NCI-H82 (cell line): ENCODE measurements at regions not wholly inside any gene's neighbourhood (a gene's known extent, or its start where the extent isn't known, plus 50 kb on each side); places are given as distances from the start of the nearest gene placed in this dataset.
A peak's percentile ranks its signal among the peaks of the same experiment; 100 is the strongest.

Experiments
- DNase-seq: peaks from one replicate; lab custom pipeline; 2025; lab: John Stamatoyannopoulos, UW

DNA sequence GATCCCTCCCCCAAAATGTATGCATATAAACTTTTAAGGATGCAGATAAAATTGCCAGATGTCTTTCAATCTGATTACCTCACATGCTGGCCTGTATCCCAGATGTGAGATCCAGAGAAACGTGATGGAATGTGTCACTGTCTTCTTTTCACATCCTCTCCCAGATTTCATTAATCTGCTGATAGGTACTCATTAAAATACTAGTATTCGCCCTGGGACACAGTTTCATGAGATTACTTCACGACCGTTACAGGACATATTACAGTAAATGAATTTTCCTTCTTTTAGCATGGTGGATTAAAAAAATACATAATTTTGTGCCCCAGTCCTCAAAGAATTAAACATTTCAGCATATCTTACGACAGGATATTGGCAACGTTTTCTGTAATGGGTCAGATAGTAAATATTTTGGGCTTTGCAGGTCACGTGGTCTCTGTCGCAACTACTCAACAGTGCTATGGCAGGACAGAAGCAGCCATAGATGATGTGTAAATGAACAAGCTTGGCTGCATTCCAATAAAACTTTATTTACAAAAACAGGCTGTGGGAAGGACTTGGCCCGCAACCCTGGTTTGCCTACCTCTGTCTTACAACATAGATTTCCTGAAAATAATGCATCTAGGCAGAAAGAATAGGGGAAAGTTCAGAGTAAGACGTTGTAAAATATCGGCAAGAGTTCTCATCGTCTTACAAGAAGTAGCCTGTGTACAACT lies 156.0 kb upstream of the DIO3 start:
- no peak for DNase-seq

DNA sequence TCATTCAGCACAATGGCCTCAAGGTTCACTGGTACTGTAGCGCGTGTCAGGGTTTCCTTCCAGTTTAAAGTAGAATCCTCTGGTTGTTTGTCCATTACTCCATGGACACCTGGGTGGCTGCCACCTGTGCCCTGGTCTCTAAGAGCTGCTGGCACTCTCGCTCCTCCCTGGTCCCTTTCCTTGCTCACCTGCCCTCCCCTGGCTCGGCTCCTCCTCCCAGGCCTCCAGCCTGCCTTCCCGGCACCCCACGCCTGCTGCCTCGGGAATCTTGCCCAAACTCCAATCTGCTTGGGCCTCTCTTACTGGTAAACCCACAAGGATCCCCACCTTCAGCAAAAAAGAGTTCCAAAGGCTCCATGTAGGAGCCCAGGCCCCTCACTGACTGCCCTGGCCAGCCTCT lies 154.4 kb upstream of the DIO3 start:
- DNase-seq = no peak

DNA sequence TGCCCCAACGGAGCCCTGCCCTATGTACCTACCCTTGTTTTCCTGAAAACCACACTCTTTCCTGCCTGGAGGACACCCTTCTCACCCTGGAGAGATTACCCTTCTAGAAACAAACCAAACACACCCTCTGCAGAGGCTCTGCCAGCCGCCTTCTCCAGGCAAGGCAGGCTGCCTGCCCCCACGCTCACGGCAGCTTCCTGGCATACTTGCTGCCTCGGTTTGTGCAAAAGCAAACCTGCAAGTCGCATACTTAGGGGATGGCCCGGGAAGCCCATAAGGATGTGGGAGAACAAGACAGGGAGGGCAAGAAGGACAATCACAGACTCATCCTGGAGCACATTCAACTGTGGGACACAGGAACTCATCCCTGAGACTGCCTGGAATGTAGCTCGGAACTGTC lies 154.0 kb upstream of the DIO3 start:
- no peak for DNase-seq

DNA sequence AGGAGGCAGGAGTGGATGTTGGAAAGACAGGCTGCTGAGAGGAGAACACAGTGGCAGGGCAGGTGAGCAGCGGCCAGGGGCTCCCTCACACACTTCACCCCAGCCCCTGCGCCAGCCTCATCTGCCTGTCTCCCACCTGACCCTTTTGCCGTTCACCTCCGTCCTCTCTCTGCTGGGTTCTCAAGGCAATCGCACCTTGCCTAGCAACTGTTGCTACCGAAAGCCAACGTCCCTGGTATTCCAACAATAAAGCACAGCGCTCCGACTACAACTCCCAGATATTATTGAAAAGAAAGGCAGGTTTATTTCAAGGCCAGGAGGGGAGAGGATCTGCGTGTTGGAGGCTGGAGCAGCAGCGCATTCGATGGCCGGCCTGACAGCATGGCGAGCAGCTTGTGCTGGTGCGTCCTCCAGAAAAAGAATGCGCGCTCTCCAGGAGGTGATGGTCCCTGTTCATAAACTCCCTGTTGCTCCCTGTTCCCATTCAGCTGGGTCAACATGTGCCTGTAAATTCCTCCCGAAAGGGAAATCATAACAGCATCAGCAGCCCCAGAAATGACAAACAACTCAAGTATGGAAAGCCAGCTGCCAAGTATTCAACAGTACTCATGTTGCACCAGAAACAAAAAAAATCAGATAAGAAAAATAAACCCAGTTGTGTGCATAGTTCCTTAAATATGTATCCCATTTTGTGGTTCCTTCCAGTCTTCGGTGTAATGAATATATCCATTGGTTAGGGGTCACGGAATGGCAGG lies 153.0 kb upstream of the DIO3 start:
- DNase-seq = no peak

DNA sequence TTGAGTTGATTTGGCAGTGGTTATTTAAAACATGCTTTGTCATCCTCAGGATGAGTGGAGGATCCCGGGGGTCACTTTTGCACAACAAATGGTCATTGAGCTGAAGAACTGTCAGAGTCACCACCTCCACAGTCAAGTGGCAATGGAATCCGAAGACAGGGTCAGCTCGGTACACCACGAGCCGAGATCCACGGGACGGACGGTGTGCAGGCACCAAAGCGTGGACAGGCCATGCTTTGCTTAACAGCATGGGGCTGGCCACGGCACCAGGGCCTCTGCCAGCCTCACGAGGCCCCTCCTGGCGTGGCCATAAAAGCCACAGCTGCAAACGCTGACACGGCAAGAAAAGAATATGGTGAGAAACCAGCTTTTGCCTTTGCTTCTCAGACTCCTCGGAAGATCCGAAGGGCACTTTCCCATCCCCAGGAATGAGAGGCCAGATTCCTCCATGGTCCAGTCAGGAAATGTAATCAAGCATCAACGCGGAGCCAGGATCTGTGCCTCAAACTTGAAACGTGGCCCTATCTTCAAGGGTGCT lies 152.2 kb upstream of the DIO3 start:
- DNase-seq = no peak

DNA sequence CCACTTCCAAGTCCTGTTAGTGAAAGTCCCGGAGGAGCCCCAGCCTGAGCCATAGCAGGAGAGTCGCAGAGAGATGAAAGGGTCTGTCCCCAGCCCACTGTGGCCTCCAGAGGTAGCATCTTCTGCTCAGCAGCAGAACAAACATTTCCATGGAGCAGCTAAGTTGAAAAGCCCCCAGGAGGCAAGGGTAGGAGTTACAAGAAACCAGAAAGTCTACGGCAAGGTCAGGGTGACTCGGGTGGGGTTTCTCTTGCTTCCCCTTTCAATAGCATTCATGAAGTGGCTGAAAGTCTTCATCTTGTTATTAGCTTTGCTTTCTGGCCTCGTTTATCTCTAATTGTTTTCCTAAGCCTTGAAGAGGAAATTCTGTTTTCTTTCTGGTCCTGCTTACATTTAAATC lies 151.2 kb upstream of the DIO3 start:
- no peak for DNase-seq

DNA sequence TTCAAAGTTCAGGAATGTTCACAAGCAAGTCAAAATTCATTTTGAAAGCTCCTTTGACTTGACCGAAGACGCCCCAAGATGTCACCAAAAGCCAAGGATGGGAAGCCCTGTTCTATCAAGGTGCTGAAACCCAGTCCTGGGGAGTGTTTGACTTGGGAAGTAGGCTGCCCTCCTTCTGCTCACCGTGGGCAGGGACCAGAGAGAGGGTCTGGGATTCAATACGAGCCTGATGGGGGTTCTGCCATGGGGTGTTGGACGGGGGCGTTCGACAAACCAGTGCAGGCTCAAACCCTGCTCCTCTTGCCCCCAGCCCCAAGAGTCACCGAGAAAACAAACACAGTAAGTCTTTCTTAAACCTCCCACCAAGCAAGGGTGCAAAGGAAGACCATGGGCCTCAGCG lies 150.1 kb upstream of the DIO3 start:
- no peak for DNase-seq

DNA sequence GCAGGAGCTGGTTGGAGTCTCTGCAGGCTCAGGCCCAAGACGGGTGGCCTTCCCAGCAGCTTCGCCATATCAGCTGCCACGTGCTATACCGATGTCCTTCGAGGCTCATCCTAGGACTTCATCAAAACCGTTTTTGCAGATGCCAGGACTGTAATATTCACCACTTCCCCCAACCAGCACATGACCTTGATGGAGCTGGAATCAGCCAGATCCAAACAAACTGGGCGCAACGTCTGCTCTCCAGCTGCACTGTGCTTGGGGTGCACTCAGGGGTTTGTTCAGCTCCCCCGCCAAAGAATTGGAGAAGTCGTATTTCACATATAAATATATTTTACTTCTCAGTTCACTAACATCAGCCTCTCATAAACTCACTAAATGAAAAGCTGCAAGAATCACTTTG lies 149.5 kb upstream of the DIO3 start:
- DNase-seq = no peak

DNA sequence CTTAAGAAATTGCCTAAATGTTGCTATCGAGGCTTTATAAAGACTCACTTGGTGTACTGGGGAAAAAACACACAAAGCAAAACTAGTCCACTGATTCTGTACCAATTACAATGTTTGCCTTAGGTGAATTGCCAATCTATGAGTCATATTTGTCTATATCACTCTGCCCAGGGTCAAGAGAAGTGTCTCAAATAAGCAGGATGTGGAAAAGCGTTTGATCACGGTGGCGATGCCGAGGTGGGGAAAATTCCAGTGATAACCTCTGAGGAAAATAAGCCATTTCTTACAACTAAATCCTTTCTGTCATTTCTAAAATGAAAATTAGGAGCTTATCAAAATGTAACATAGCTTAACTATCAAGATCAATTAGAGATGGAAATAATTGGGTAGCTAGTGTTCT lies 148.6 kb upstream of the DIO3 start:
- DNase-seq = no peak

DNA sequence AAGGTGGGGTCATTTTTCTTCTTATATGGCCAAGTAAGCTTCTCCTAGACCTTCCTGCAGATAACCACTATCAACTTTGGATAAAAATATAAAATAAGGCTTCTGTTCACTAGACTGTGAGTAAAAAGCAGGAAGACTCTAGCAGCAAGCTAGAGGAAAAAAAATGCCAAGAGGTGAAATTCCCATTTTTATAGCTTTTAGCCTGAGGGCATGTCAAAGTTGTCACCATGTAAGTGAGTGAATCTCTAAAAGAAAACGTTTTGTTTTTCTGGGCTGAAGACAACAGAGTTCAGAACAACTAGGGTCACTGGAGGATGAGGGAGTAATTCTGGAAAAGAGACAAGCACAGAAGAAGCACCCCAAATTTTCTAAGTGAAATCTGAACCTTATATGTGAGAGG lies 143.9 kb upstream of the DIO3 start:
- DNase-seq = no peak

DNA sequence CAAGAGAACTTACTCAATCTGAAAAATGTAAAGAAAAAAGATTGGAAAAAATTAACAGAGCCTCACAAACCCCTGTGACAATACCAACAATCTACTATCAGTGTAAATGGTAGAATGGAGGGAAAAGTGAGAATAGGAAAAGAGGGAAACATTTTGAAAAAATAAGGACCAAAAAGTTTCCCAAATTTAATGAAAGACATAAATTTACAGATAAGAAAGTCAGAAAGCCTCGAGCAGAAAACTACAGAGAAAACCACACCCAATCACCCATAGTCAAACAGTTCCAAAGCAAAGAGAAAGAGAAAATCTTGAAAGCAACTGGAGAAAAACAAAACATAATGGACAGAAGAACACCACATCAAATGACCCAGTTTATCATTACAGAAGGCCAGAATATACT lies 142.7 kb upstream of the DIO3 start:
- no peak for DNase-seq

DNA sequence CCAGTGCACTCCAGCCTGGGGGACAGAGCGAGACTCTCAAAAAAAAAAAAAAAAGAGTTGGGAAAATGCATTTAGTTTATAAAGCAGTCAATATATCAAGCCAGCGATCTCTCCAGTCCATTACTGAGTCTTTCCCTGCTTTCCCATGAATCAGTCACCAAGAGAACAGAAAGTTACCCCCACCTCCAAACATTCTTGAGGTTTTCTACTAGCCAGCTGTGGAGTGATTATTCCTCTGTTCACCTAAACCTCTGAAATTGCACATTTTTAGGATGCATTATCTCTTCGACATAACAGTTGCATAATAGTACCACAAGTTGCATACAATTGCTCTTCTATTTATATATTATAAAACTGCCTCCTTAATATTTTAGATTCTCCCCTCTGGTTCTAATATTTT lies 134.8 kb upstream of the DIO3 start:
- DNase-seq = no peak

DNA sequence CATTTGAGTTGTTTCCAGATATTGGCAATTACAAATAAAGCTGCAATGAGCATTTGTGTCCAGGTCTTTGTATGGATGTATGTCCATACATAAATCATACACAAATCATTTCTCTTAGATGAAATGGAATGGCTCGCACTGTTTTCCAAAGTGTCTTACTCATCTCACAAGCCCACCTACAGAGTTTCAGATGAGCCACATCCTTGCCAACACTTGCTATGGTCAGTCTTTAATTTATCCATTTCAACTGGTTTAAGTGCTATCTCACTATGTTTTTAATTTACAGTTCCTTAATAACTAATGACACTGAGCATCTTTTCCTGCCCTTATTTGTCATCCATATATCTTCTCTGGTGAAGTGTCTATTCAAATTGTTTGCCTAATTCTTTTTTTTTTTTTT lies 132.9 kb upstream of the DIO3 start:
- DNase-seq = no peak

DNA sequence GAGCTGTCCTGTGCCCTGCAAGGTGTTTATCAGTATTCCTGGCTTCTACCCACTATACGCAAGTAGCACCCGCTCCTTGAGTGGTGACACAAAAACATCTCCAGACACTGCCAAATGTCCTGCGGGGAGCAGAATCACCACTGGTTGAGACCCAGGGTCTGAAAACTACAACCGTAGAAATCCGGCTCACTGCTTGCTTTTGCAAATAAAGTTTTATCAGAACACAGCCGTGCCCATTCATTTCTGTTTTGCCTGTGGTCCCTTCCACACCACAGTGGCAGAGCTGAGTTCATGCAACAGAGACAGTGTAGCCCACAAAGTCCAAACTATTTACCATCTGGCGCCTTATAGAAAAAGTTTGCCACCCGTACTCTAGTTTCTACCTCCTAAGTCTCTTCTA lies 125.7 kb upstream of the DIO3 start:
- DNase-seq = no peak

DNA sequence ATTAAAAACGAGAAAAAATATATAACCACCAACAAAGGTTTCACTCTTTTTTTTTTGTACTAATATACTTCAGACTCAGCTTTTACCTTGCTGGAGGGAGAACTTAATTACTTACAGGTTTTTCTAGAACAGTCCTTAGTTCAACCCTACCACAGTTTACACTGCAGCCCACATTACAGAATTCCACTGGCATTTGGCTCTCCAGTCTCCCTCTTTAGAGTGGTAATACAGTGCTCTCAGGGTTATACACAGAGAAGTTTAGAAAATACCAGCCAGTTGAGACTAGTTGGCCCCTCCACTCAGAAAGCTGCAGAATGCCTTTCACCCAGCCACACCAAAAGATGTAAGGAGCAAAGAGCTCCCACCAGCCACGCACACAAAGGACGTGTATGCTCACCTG lies 122.3 kb upstream of the DIO3 start:
- DNase-seq = no peak

DNA sequence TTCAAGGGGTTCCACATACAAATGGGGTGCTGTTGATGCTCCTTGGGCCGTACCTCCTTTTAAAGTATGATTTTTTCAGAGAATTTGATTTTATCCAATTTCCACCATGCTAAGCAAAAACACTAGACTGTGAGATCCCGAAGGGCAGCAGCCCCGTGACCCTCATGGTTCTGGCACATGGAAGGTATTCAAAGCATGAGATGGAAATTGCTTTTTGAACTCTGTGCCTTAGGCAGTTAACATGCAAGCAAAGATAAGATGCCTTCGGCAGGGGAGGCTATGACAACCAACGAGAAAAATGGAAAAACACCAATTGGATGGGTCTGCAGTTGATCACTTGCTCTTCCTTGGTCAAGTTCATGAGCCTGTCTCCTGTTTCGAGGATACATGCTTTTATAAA lies 120.8 kb upstream of the DIO3 start:
- no peak for DNase-seq

DNA sequence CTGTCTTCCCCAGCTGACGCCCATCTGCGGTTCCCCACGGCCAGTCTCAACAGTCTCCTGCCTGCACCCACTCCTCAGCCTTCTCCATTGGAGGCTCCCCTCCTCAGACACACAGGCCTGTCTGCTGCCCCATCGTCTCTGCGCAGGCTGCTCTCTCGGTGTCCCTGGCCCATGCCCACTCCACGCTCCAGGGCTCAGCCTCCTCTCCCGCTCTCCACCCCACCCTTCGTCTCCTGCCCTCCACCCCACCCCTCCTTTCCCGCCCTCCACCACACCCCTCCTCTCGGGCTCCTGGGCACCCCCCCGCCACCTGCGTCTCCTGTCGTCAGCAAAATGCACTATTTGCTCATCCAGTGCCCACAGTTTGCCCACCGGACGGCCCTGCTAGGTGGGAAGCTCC lies 119.6 kb upstream of the DIO3 start:
- no peak for DNase-seq

DNA sequence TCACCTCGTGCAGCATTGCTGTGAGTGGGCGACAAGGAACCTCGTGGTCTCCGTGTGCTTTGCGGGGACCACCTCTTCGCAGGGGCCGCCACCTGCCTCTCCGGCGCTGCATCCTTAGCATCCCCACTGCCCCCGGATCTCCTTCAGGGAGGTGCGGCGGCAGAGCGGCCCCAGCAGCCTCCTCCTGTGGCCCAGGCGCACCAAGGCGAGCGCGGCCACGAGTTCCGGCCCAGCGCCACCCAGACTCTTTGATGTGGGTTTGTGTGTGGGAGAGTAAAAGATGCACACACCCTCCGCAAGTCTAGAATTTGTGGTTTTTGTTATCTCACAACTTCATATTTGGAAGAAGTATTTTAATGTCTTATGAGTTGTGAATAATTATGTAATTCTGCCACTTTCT lies 118.8 kb upstream of the DIO3 start:
- DNase-seq = no peak

DNA sequence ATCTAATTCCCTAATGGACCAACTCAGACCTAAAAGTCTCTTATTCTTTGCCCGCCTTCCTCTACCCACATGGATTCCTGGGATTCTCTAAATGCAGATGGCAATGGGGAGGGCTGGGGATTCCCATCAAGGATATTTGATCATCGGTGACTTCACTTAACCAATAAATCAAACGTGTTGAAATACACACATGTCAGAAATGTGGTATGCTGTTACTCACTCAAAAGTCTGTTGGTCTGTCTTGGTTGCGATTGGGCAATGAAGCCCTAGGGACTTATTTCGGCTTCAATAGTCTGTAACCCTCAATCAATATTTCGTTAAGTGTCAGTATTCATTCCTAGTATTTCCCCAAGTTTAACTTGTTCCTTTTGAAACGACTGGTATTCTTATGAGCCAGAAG lies 117.2 kb upstream of the DIO3 start:
- DNase-seq = no peak

DNA sequence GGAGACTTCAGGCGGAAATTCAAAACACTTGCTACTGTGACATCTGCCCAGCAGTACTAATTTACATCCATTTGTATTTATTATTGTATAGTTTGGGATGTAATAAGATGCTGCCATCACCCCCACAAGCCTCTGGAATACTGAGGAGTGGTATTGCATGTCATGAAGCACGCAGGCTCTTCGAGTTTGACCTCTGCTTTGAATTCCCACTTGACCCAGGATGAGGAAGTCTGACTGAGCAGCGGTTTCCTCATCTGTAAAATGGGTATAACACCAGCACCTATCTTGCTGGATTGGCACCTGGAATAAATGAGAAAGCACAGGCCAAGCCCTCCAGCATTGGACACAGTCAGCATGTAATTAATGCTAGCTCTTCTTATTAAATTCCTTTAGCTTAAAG lies 116.0 kb upstream of the DIO3 start:
- DNase-seq = no peak

DNA sequence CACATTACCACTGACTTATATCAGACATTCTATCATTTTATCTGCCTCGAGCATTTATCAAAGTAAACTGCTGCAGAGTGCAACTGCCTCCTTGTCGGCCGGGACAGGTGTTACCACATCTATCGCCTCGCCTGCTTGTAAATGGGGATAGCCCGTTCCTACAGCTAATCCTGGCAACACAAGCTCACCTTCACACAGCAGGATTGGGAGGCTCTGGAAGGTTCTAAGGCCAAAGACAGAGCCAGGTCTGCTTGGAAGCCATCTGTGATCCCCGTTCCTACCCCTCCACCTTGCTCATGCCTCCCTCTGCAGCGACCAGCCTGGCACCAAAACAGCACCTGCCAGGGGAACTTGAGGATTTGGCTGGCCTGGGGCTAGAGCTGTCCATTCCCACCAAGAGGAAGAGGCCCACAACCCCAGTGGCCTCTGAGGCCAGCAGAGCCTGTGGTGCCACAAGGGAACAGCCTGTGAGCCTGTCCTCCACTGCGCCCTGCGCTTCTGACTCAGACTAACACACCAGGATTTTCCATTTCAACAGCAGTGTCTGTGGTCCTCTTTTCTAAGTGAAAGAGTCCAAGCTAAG lies 114.8 kb upstream of the DIO3 start:
- DNase-seq = peak; percentile 41

DNA sequence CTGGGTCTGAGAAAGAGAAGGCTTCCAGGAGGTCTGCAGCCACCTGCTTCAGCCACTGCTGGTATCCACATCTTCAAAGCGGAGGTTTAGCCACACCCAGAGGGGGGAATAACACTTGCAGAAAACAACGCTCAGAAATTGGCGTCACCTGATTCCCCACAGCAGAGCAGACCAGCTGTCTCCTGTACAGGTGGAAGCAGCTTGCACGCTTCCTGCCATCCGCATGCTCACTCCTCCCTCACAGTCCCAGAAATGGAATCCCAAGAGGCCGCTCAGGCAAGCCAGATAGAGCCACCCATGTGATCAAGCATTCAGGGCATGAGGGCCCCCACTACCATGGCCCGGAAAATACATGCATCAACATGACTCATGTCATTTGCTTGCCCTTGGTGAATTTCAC lies 112.2 kb upstream of the DIO3 start:
- DNase-seq = peak; percentile 39

DNA sequence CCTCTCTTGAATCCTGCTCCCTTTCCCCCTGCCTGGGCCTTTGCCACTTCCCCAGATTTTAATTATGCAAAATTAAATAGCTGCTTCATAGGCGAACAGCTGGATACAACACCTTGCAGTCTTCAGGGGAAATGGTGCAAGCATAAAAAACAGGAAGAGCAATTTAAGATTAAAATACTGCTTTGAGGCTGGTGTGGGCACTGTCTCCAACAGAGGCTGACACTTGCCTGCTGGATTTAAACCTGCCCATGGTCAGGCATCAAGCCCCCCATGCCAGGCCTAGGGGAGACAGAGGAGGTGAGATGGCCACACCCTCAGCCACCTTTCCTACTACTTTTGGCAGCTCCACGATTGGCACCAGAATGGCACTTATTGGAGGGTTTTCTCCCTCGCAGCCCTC lies 110.1 kb upstream of the DIO3 start:
- DNase-seq = no peak
